ENCODE measurements at regions not wholly inside any gene's neighbourhood (a gene's known extent, or its start where the extent isn't known, plus 50 kb on each side); places are given as distances from the start of the nearest gene placed in this dataset.

DNA sequence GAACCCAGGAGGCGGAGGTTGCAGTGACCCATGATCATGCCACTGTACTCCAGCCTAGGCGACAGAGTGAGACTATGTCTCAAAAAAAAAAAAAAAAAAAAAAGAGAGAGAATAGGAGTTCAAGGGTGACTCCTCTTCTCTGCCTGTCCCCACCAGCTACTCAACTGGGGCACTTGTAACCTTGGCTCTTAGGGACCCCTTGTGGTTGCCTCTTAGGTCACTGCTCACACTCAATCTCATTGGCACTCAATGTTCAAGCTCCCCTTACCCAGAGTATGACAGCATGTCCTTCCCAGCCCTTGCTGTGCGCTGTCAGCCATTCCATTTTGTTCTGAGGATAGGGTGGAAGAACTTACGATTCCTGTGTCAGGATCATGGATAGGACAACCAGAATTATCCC, 82.4 kb upstream of the BEND4 start:
- DNase-seq (ENCODE audit: low spot score) (no peak), ATAC-seq (peak; percentile 70)
- Mint-ChIP-seq H3K36me3 (no peaks in the 10 kb centered on the region), H3K27me3 (ENCODE audit: low read depth) (no peaks in the 10 kb centered on the region; the same call in 1 of the 2 replicates), H3K27ac (peak overlapping the region; percentile 29; the same call in 1 of the 2 replicates), H3K4me1 (peaks cover 5% of the 10 kb centered on the region), H3K4me3 (no peak overlapping the region), H3K9me3 (no peaks in the 10 kb centered on the region)
- ChIA-PET CTCF (interaction anchor here (0.8 to 1.3 kb wide), 3 partner anchors 96 to 285 kb away, joined by 3 read pairs; no protein-coding TSS in a partner anchor), POLR2A (no interaction called here)
- TF ChIP-seq RELA (CRISPR knock-in tag; IDR thresholded peaks at IDR 0.05; ENCODE audit: borderline replicate concordance) (no peak), ZBTB21 (CRISPR knock-in tag; IDR thresholded peaks at IDR 0.05; ENCODE audit: borderline replicate concordance) (no peak), ZNF317 (CRISPR knock-in tag; IDR thresholded peaks at IDR 0.05; ENCODE audit: borderline replicate concordance, low read depth) (no peak), ZNF671 (CRISPR knock-in tag; IDR thresholded peaks at IDR 0.05) (no peak), ZNF416 (CRISPR knock-in tag; IDR thresholded peaks at IDR 0.05) (no peak), ETV6 (CRISPR knock-in tag; IDR thresholded peaks at IDR 0.05) (no peak), TP53 (CRISPR knock-in tag; IDR thresholded peaks at IDR 0.05) (no peak), ZNF532 (CRISPR knock-in tag; IDR thresholded peaks at IDR 0.05; ENCODE audit: borderline replicate concordance) (no peak), CBFB (CRISPR knock-in tag; IDR thresholded peaks at IDR 0.05; ENCODE audit: low read depth) (no peak), ZNF423 (CRISPR knock-in tag; IDR thresholded peaks at IDR 0.05) (no peak), ZNF232 (CRISPR knock-in tag; IDR thresholded peaks at IDR 0.05) (no peak), FOXP4 (CRISPR knock-in tag; IDR thresholded peaks at IDR 0.05) (no peak)
- TF ChIP-seq, protein P1, sequence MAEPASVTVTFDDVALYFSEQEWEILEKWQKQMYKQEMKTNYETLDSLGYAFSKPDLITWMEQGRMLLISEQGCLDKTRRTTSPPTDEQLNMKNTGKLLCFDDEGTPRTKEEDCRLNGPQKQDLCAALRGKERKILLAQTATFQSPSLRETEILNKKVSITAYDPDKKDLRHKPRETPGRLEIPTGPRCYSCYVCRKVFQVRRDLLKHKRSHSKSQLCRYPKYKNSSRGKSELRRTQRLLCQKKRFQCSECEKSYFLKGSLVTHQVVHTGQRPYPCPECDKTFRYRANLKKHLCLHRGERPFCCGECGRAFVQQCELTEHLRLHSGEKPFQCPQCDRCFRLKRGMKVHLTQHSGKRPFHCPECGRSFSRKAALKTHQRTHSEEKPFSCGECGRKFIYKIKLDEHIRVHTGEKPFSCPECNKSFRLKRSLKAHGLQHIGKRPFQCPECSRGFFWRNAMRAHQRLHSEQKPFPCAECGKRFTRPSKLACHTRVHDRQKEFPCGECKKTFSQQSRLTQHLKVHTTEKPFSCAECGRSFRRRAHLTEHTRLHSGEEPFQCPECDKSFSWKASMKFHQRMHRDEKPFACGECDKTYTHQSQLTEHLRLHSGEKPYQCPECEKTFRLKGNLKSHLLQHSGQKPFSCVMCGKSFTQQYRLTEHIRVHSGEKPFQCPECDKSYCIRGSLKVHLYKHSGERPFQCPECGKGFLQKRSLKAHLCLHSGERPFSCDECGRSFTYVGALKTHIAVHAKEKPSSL (CRISPR knock-in tag; conservative IDR thresholded peaks at IDR 0.05) = no peak
- TF ChIP-seq, protein P2, sequence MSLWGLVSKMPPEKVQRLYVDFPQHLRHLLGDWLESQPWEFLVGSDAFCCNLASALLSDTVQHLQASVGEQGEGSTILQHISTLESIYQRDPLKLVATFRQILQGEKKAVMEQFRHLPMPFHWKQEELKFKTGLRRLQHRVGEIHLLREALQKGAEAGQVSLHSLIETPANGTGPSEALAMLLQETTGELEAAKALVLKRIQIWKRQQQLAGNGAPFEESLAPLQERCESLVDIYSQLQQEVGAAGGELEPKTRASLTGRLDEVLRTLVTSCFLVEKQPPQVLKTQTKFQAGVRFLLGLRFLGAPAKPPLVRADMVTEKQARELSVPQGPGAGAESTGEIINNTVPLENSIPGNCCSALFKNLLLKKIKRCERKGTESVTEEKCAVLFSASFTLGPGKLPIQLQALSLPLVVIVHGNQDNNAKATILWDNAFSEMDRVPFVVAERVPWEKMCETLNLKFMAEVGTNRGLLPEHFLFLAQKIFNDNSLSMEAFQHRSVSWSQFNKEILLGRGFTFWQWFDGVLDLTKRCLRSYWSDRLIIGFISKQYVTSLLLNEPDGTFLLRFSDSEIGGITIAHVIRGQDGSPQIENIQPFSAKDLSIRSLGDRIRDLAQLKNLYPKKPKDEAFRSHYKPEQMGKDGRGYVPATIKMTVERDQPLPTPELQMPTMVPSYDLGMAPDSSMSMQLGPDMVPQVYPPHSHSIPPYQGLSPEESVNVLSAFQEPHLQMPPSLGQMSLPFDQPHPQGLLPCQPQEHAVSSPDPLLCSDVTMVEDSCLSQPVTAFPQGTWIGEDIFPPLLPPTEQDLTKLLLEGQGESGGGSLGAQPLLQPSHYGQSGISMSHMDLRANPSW (CRISPR knock-in tag; conservative IDR thresholded peaks at IDR 0.05; ENCODE audit: low read depth) = no peak

Data from WTC11 (cell line).